ENCODE measurements at regions not wholly inside any gene's neighbourhood (a gene's known extent, or its start where the extent isn't known, plus 50 kb on each side); places are given as distances from the start of the nearest gene placed in this dataset.
"Not testable (repeated sequence)": the region's sequence is repeated elsewhere in the genome, so short reads cannot be mapped to it uniquely, and the experiment has no call there.

GRCh38 chr2:65937379-65938160, 497.4 kb upstream of the MEIS1 start:
- no peak for DNase-seq

- no peak for DNase-seq
Observed at GRCh38 chr2:65934992-65935629, 499.8 kb upstream of the MEIS1 start.

- no peak for DNase-seq
Observed at GRCh38 chr2:65932571-65932970, 500.2 kb upstream of the SPRED2 start.

- DNase-seq: no peak
Observed at GRCh38 chr2:65931056-65931455, 498.7 kb upstream of the SPRED2 start.

- DNase-seq: no peak
Observed at GRCh38 chr2:65930259-65930658, 497.9 kb upstream of the SPRED2 start.

GRCh38 chr2:65929664-65930063, 497.3 kb upstream of the SPRED2 start:
- not testable (repeated sequence) for DNase-seq

- DNase-seq: no peak
Observed at GRCh38 chr2:65922794-65923193, 490.4 kb upstream of the SPRED2 start.

GRCh38 chr2:65922030-65922429, 489.6 kb upstream of the SPRED2 start:
- no peak for DNase-seq

GRCh38 chr2:65921116-65921515, 488.7 kb upstream of the SPRED2 start:
- DNase-seq: no peak

GRCh38 chr2:65920659-65921058, 488.3 kb upstream of the SPRED2 start:
- no peak for DNase-seq

GRCh38 chr2:65919550-65920188, 487.3 kb upstream of the SPRED2 start:
- no peak for DNase-seq

GRCh38 chr2:65918760-65919187, 486.4 kb upstream of the SPRED2 start:
- no peak for DNase-seq

GRCh38 chr2:65917986-65918385, 485.6 kb upstream of the SPRED2 start:
- DNase-seq: no peak

- DNase-seq: no peak
Observed at GRCh38 chr2:65916785-65917295, 484.4 kb upstream of the SPRED2 start.

- no peak for DNase-seq
Observed at GRCh38 chr2:65916177-65916576, 483.8 kb upstream of the SPRED2 start.

GRCh38 chr2:65915273-65915672, 482.9 kb upstream of the SPRED2 start:
- DNase-seq: no peak

GRCh38 chr2:65914244-65914786, 481.9 kb upstream of the SPRED2 start:
- no peak for DNase-seq

GRCh38 chr2:65913813-65914212, 481.4 kb upstream of the SPRED2 start:
- DNase-seq: peak in 1 of 2 experiments; percentile 5

GRCh38 chr2:65901756-65902155, 469.4 kb upstream of the SPRED2 start:
- no peak for DNase-seq

GRCh38 chr2:65896446-65896845, 464.0 kb upstream of the SPRED2 start:
- DNase-seq: no peak

- DNase-seq: not testable (repeated sequence)
Observed at GRCh38 chr2:65890131-65890530, 457.7 kb upstream of the SPRED2 start.

GRCh38 chr2:65885266-65885665, 452.9 kb upstream of the SPRED2 start:
- DNase-seq: peak in 1 of 2 experiments; percentile 4

- DNase-seq: no peak
Observed at GRCh38 chr2:65881592-65881991, 449.2 kb upstream of the SPRED2 start.

Data from NCI-H2081 (cell line).